A673 (cell line): ENCODE measurements at regions not wholly inside any gene's neighbourhood (a gene's known extent, or its start where the extent isn't known, plus 50 kb on each side); places are given as distances from the start of the nearest gene placed in this dataset.

Experiments used
- BruUV-seq: library from RNA; stranded (reverse); fragments of 400-500 nt; replicated peaks from 2 replicates; lab custom pipeline; 2021; lab: Mats Ljungman, UMichigan
- CTCF ChIA-PET: fragments of 300-600 bp; sonication (Branson Sonifier 250); formaldehyde crosslinking; loops from one replicate; lab custom pipeline; 2022; ENCODE audit warnings: antibody characterized with exemption; lab: Charles Lee
- POLR2A ChIA-PET: fragments of 300-600 bp; sonication (Branson Sonifier 250); formaldehyde crosslinking; loops from one replicate; lab custom pipeline; 2022; ENCODE audit warnings: antibody characterized with exemption; ENCODE audit not compliant: low non-redundant PET; lab: Charles Lee
- DNase-seq: peaks from one replicate; pipeline ENCODE4 v3.0.0-alpha.2; 2015; ENCODE audit warnings: low spot score
- H3K27ac ChIP-seq: fragments of 200-600 bp; sonication (generic); 2 replicates; pipeline ENCODE4 v1.5.1; 2016; ENCODE audit warnings: mixed run types, low read depth, mild to moderate bottlenecking, mixed read lengths, antibody characterized with exemption, low read length; ENCODE audit not compliant: poor library complexity, severe bottlenecking
- H3K27me3 ChIP-seq: fragments of 200-600 bp; sonication (generic); replicated peaks from 2 replicates; pipeline ENCODE4 v1.6.1; 2017; ENCODE audit warnings: mixed run types, low read depth, mild to moderate bottlenecking, mixed read lengths, antibody characterized with exemption, low read length; ENCODE audit not compliant: insufficient read depth, poor library complexity
- H3K36me3 ChIP-seq: fragments of 200-600 bp; sonication (generic); 2 replicates; pipeline ENCODE4 v1.6.1; 2016; ENCODE audit warnings: mixed run types, mild to moderate bottlenecking, mixed read lengths, antibody characterized with exemption, low read length; ENCODE audit not compliant: insufficient read depth, poor library complexity, severe bottlenecking
- H3K4me1 ChIP-seq: fragments of 200-600 bp; sonication (generic); 2 replicates; pipeline ENCODE4 v1.6.1; 2017; ENCODE audit warnings: mixed run types, mild to moderate bottlenecking, mixed read lengths, antibody characterized with exemption, low read length; ENCODE audit not compliant: insufficient read depth, poor library complexity, severe bottlenecking
- H3K4me3 ChIP-seq: fragments of 200-600 bp; sonication (generic); 2 replicates; pipeline ENCODE4 v1.5.1; 2016; ENCODE audit warnings: low read depth, mixed run types, mild to moderate bottlenecking, mixed read lengths, low read length; ENCODE audit not compliant: poor library complexity, severe bottlenecking
- H3K9me3 ChIP-seq: fragments of 200-600 bp; sonication (generic); 2 replicates; pipeline ENCODE4 v1.6.1; 2016; ENCODE audit warnings: mixed run types, low read depth, mild to moderate bottlenecking, mixed read lengths, antibody characterized with exemption, low read length; ENCODE audit not compliant: poor library complexity, severe bottlenecking
- CTCF ChIP-seq: fragments of 300-800, 200-600 bp; sonication (generic); conservative IDR thresholded peaks from 2 replicates; pipeline ENCODE4 v1.5.1; 2017; ENCODE audit warnings: low read depth, mild to moderate bottlenecking, antibody characterized with exemption, low read length, moderate library complexity, mixed read lengths
- EZH2 ChIP-seq: fragments of 200-600 bp; sonication (generic); IDR thresholded peaks from 2 replicates; pipeline ENCODE4 v1.6.1; 2017; ENCODE audit warnings: borderline replicate concordance, low read depth, mild to moderate bottlenecking, mixed read lengths, antibody characterized with exemption, low read length; ENCODE audit not compliant: poor library complexity, severe bottlenecking
- intact Hi-C: fragments of 100-400 bp; cut with micrococcal nuclease; formaldehyde crosslinking; loops from one replicate; pipeline ENCODE4 v1.10.0; 2022; ENCODE audit not compliant: unreplicated experiment

GRCh38 chr16:59355704-59356103, 621.6 kb upstream of the GOT2 start:
- no peaks in the 10 kb centered on the region for H3K36me3 ChIP-seq
- no TSS peak for BruUV-seq
- H3K27ac ChIP-seq, result no peak overlapping the region
- no peaks in the 10 kb centered on the region for H3K4me1 ChIP-seq
- H3K4me3 ChIP-seq, result no peak overlapping the region
- ChIA-PET CTCF (no interaction called here), POLR2A (no interaction called here)
- intact Hi-C loops, result no loop called here
- no peak for TF ChIP-seq CTCF
- no peak for TF ChIP-seq EZH2
- no peaks in the 10 kb centered on the region for H3K9me3 ChIP-seq
- H3K27me3 ChIP-seq, result no peaks in the 10 kb centered on the region
- DNase-seq, result no peak

- Histone ChIP-seq H3K9me3 (no peaks in the 10 kb centered on the region), H3K36me3 (no peaks in the 10 kb centered on the region), H3K4me3 (no peak overlapping the region), H3K27ac (no peak overlapping the region), H3K27me3 (no peaks in the 10 kb centered on the region), H3K4me1 (no peaks in the 10 kb centered on the region)
- no peak for TF ChIP-seq CTCF
- TF ChIP-seq EZH2, result no peak
- DNase-seq, result no peak
- no TSS peak for BruUV-seq
- ChIA-PET CTCF (no interaction called here), POLR2A (no interaction called here)
- intact Hi-C loops, result no loop called here
These were observed 617.3 kb upstream of the GOT2 start for GRCh38 chr16:59351305-59351903.

- Histone ChIP-seq H3K4me1 (no peaks in the 10 kb centered on the region), H3K9me3 (no peaks in the 10 kb centered on the region), H3K36me3 (no peaks in the 10 kb centered on the region), H3K27ac (no peak overlapping the region), H3K4me3 (no peak overlapping the region), H3K27me3 (no peaks in the 10 kb centered on the region)
- no TSS peak for BruUV-seq
- no peak for DNase-seq
- ChIA-PET POLR2A (no interaction called here), CTCF (no interaction called here)
- intact Hi-C loops, result no loop called here
- TF ChIP-seq EZH2 (no peak), CTCF (no peak)
These were observed 616.6 kb upstream of the GOT2 start for GRCh38 chr16:59350670-59351069.
